NCI-H1048 (cell line): ENCODE measurements at regions not wholly inside any gene's neighbourhood (a gene's known extent, or its start where the extent isn't known, plus 50 kb on each side); places are given as distances from the start of the nearest gene placed in this dataset.
"Not testable (repeated sequence)": the region's sequence is repeated elsewhere in the genome, so short reads cannot be mapped to it uniquely, and the experiment has no call there.

Experiments used
- DNase-seq: peaks from one replicate; lab custom pipeline; 2025; lab: John Stamatoyannopoulos, UW

DNA sequence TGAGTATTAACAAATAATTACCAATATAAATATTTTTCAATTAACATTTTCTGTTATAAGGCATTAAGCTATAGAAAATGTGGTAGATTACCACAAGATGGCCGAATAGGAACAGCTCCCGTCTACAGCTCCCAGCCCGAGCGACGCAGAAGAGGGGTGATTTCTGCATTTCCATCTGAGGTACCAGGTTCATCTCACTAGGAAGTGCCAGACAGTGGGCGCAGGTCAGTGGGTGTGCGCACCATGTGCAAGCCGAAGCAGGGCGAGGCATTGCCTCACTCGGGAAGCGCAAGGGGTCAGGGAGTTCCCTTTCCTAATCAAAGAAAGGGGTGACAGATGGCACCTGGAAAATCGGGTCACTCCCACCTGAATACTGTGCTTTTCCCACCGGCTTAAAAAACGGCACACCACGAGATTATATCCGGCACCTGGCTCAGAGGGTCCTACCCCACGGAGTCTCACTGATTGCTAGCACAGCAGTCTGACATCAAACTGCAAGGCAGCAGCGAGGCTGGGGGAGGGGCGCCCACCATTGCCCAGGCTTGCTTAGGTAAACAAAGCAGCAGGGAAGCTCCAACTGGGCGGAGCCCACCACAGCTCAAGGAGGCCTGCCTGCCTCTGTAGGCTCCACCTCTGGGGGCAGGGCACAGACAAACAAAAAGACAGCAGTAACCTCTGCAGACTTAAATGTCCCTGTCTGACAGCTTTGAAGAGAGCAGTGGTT, 808.4 kb downstream of the FSCB start:
- not testable (repeated sequence) for DNase-seq

DNA sequence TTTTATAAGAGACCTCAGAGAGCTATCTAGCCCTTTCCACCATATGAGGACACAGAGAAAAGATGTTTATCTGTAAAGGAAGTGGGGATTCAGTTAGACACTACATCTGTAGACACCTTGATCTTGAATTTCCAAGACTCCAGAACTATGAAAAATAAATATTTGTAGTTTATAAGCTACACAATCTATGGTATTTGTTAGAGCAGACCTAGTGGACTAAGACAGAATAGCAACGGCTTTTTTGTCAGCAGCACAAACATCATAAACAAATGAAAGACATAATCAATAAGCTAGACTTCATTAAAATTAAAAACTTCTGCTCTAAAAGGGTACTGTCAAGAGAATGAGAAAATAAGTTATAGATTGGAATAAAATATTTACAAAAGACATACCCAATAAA, 810.1 kb downstream of the FSCB start:
- DNase-seq, result no peak

DNA sequence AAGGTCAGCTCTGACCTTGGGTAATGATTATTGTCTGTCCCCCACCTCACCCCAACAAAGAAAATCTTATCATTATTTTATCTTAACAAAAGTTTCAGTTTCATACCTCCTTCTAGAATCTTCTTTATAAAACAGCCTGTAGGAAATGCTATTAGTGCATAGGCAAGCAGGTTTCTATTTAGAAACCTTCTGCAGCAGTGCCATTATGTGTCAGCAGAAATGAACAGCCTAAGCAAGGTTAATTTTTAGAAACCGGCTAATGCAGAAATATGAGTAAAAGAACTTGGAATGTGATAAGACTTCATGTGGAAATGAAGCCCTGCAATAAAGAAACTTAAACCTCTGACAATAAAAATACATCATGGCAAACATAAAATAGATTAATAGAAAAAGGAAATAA, 814.4 kb downstream of the FSCB start:
- no peak for DNase-seq

DNA sequence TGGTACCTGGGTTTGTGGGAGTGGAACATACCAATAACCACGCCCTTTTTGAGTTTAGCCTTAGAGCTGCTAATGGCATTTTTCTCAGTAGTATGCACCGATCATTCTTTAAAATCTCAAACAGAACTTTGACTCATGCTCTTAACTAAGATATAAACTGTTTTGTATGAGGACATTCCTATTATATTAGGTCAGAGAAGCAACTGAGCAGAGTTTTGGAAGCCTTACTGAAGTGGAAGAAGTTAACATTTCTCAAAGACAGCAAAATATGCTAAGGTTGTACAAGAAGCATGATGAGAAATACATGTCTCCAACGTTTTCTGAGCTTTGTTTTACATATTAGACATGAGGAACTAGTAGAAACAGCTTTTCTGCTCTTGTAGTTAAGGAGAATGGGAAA, 819.2 kb downstream of the FSCB start:
- no peak for DNase-seq

DNA sequence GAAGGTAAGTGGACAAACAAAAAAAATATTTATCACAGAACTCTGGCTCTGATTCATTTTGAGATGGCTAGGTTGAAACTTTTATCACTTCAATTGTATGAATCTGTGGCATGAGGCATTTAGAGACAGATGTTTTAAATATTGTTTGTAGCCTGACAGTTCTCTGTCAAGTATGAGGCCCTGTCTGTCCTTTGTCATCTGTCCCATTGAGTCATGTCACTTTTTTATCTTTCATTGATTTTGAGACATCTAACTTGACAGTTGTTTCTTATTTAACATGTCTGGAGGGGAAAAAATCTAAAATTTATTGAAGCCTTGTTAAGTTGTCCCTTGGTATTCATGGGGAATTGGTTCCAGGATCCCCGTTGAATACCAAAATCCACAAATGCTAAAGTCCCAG, 829.5 kb downstream of the FSCB start:
- no peak for DNase-seq

DNA sequence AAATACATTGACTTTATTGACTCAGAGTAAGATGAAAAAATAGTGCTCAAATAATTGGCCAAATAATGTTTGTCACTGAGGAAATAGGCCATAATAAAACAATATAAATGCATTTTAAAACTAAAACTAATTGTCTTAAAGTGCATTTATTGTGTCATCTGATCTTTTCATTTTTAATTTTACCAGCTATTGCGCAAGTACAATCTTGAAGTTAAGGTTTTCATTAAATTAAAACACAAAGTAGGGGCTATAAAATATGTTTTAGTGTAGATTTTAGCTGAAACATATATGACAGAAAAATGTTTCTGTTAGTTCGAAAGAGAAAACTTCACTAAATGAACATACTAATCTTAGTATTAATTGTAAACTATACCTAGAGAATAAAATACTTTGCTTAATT, 832.8 kb downstream of the FSCB start:
- DNase-seq, result no peak

DNA sequence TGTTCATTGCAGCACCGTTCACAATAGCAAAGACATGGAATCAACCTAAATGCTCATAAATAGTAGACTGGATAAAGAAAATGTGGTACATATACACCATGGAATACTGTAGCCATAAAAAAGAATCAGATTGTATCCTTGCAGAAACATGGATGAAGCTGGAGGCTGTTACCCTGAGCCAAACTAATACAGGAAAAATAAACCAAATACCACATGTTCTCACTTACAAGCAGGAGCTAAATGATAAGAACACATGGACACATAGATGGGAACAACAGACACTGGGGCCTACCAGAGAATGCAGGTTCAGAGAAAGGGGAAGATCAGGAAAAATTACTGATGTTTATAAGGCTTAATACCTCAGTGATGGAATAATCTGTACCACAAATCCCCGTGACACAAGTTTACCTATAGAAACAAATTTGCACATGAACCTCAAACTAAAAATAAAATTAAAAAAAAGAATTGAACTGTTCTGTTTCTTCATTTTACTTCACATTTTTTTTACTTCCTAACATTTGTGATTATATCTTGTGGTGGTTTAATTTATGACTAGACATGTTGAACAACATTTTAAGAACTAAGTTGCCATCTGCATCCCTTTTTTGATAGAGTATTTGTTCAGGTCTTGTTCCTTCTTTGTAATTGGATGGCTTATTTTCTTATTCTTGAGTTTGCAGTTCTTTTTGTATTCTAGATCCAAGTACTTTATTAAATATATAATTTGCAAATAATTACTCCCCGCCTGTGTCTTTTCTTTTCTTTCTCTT, 835.2 kb downstream of the FSCB start:
- DNase-seq, result no peak

DNA sequence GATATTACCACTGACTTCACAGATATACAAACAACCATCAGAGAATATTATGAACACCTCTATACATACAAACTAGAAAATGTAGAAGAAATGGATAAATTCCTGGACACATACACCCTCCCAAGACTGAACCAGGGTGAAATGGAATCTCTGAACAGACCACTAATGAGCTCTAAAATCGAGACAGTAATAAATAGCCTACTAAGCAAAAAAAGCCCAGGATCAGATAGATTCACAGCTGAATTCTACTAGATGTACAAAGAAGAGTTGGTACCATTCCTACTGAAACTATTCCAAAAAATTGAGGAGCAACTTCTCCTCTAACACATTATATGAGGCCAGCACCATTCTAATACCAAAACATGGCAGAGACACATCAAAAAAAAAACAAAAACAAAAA, 837.7 kb downstream of the FSCB start:
- DNase-seq, result no peak

DNA sequence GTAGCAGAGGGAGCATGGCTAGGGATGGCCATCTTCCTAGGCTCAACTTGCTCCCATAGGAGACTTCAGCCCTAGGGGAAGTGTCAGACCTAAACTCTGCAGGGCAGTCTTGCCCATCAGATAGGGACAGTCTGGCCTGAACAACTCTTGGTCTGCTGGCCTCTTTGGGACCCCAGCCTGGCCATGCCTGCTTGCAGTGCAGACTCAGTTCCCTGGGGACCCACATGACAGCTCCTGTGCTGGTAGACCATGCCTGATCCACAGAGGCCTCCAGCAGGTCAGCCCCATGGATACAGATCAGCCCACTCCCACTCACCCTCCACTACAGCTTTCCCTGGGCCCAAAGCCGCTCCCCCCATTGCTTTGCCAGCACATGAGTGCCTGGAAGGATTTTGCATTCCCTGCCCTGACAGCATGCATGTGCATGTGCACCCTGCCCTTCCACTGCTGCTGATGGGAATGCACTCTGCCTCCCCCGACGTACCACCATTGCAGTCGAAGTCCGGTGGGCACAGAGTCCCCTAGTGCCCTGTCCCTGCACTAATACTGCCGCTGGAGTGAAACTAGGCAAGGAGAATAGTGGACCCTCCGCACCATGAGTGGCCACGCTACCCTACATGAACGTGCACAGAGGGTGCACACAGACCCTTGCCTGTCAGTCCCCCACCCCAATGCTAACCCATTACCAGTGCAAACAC, 841.4 kb downstream of the FSCB start:
- DNase-seq, result no peak

DNA sequence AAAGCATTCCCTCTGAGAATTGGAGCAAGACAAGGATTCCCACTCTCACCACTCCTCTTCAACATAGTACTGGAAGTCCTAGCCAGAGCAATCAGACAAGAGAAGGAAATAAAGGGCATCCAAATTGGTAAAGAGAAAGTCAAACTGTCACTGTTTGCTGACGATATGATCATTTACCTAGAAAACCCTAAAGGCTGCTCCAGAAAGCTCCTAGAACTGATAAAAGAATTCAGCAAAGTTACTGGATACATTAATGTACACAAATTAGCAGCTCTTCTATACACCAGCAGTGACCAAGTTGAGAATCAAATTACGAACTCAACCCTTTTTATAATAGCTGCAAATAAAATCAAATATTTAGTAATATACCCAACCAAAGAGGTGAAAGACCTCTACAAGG, 851.9 kb downstream of the FSCB start:
- DNase-seq, result not testable (repeated sequence)

DNA sequence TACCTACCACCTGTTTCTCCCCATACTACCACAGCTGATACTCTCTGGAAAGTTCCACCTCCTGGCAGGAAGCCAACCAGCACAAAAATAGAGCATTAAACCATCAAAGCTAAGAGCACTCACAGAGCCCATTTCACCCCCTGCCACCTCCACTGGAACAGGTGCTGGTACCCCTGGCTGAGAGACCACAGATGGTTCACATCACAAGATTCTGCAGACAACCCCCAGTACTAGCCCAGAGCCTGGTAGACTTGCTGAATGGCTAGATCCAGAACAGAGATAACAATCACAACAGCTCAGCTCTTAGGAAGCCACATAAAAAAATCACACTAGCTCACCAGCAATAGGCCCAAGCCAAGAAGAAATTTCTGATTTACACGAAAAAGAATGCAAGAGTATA, 855.2 kb downstream of the FSCB start:
- DNase-seq, result no peak

DNA sequence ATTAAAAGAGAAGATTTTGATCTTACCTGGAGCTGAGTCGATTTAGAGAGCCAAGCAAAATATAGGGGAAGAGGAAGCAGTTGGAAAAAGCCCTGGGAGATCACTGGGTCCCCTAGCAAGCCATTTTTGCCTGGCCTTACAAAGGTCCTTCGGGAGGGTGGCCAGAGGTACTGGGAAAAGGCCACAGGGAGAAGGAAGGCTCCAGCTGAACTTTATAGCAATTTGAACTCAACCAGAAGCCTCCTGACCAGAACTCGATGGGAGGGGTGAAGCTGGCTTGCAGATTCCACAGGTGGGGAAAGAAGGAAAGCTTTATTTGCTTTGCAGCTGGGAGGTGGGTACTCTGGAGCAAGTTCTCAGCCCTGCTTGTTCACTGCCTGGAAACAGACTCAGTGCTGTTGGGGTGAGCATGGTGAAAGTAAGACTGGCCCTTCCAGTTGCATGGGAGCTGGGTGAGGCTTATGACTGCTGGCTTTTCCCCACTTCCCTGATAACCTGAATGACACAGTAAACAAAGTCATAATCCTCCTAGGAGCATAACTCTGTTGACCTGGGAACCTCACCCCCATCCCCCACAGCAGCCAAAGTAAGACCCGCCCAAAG, 855.8 kb downstream of the FSCB start:
- no peak for DNase-seq

DNA sequence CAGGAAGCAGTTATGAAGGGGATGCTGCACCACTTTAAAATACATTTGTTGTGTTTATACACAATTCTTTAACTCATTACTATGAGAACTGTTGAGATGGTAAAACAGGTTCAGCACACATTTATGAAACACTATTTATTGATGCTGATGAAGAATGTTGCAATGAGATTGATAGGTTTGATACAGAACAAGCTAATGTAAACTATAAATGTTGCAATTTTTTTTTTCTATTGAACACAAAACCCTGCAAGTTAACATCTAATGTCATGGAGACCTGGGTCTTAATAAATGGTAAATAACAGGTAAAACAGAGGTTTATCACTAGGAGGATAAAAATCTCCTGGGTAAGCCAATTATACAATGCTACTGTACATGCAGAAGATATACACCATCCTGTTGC, 857.6 kb downstream of the FSCB start:
- DNase-seq, result no peak

DNA sequence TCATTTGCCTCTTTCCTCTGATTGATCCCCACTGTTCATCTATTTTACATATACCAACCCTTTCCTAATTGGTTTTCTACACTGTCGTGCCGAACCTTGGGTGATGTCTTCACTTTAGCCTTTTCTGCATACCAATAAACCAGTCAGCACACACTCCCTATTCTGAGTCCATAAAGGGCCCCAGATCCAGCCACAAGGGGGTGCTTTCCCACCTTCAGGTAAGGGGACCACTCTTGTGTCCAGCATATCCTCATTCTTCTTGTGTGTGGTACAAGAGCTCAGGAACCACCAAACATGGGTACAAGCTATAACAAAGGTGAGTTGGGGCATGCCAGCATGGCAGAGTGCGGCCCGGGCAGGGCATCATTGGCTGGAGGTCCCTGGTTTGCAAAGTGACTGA, 859.8 kb downstream of the FSCB start:
- DNase-seq, result no peak

DNA sequence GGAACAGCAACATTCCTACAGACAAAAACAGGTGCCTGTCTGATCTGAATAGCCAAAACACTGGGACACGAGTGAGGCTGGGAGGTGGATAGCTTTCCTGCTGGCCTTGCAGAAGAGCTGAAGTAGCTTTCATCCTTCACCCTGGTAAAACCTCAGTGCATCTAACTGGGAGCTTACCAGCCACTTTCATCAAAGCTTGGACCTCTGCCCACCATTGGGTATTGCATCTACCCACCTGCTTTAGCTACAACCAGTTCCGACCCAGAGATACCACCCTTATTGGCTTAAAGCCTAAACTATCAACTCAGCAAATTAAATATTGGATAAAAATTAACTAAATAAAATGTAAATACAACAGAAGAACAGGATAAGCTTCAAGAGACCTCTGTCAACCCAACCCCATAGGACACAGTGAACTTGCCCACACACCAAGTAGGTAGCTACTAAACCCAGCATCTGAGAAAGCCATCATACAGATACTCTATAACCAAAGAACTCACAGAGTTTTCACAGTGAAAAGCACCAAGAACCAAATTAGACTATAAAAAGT, 866.3 kb downstream of the FSCB start:
- no peak for DNase-seq

DNA sequence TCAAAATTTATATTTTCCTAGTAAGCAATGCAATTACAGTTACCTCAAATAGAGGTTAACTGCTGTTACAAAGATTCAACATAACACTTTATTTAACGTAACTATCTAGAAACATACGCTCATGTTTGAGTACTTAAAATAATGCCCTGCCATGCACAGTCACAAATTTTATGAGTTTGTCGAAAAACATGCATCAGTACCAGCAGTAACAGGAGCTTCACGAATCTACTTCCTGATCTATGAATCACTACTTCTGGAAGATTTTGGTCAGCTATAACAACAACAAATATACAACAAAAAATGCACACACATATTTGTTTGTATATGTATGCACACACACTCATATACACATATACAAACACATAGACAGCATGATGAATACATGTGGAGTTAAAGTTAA, 881.8 kb downstream of the FSCB start:
- DNase-seq, result no peak

DNA sequence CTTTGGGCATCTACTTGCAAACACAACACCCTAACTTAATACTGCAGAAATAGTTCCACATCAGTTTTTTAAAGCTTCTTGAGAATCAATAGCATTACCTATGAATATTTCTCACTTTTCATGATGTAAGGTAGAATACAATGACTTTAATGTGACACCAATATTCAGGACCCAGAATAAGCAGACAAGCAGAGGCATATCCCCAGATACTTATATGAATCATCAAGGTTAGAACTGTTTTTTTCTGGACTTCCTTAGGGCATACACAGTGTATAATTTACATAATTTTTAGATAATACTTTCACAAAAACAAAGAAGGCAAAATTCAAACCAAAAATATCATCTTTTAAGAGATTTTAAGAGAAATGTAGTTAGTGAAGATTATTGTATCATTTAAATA, 885.8 kb downstream of the FSCB start:
- DNase-seq, result no peak

DNA sequence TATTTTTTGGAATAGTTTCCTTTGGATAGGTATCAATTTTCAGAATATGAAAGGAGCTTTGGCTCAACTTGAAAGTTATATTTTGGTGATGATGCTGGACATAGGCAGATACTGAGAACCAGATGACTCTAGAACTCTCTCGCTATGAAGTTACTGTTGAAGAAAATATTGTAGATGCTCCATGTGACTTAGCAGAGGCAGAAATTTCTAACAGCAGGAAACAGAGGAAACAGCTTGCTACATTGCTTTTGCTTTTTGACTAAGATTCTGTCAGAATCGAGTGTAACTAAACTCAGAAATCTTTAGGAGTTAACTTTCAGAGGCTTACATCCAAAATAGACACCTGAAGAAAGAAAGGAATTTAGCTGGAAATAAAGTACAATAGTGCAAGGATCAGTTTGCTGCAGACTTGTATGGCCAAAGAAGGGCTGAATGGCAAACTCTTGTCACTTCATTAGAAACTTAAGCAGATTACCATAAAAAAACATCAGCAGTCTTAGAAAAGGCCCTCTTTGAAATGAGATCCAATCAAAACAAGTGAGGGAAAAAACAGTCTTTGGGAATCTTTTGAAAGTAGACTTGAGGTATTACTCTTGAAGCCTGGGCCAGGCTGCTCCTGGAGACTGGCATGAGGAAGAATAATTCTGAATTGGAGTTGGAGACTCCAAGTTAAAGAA, 911.8 kb downstream of the FSCB start:
- no peak for DNase-seq

DNA sequence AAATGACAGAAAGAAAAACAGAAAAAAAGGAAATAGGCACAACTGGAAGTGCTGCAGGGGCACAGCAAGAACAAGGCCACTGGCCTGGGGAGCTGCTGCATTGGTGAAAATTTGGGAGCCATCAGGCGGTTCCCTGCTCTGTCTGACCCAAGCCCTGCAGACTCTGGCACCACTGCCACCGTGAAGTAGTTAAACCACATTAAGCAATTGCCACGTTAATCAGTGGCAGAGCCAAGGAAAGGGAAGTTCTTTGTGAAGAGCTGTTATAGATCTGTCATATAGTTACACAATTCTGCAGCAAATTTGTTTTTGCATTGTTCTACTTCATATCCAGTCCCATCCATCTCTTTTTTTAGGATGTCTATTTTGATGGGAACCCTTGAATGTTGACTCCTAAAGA, 915.3 kb downstream of the FSCB start:
- no peak for DNase-seq

DNA sequence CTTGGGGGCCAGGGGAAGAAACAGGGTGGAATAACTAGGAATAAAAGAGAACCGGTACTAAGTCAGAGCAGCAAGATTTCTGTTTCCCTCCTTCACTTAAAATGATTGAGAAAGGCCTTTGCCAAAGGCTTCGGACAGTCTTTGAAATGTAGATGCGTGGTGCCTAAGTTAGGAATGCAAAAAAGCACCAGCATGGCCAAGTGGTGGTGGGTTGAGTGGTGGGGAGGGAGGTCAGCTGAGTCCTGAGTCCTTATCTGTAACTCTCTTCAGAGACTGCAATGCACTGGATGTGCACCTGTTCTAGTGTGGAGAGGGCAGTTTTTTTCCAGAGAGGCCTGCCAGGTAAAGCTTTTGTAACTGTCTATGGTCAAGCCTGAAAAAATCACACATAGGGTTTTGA, 919.9 kb downstream of the FSCB start:
- DNase-seq, result no peak

DNA sequence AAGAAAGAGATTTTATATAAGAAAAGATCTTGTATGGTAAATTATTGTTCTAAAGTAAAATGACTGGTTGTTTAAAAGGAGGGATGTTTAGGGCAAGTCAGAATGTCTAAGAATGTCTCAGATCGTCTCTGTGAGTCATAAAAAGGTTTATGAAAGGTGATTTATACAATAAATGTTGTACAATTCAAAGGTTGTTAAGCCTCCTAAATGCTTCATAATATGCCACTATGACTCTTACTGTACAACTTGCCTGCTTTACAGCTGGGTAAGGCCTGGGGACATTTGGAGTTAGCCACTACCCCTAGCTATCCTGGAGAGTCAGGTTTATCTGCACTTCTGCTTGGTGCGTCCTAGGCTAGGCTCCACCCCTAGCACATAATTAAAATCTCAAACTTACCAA, 927.4 kb downstream of the FSCB start:
- DNase-seq, result no peak

DNA sequence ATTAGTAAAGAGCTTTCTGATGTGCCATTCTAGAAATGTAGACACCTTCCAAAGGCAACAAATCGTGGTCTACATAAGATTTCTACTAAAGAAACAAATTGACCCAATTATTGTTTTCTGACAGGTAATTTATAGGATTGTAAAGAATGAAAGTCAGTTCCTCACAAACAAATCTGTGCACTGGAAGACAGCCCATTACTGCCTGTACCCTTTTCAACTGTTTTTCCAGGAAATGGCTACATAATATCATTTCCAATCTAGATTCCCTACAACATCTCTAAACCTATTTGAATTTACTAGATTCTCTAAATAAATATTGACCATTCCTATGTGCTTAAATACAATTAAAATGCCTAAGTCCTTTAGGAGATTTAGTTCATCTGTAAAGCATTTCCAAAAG, 939.1 kb downstream of the FSCB start:
- no peak for DNase-seq
